K562 (cell line): ENCODE measurements at regions not wholly inside any gene's neighbourhood (a gene's known extent, or its start where the extent isn't known, plus 50 kb on each side); places are given as distances from the start of the nearest gene placed in this dataset.

Source experiments
- ATAC-seq: fragments of 200-7000 bp; cut with Tn5 transposase; 3 replicates; pipeline ENCODE4 v1.9.1; 2020; ENCODE audit warnings: moderate library complexity
- BruUV-seq: library from RNA; stranded (reverse); fragments of 400-500 nt; replicated peaks from 2 replicates; lab custom pipeline; 2021; lab: Mats Ljungman, UMichigan
- CTCF ChIA-PET: fragments of 300-600 bp; formaldehyde crosslinking; extraction: SDS; loops from one replicate; lab custom pipeline; 2021; ENCODE audit warnings: low intra/inter-chr PET ratio; lab: Yijun Ruan, JAX
- POLR2A ChIA-PET: fragments of 300-600, 350-650 bp; sonication (Branson Sonifier 250); formaldehyde crosslinking; extraction: SDS; loops from one replicate; lab custom pipeline; 2021; ENCODE audit warnings: antibody characterized with exemption, inconsistent platforms; lab: Yijun Ruan, JAX
- DNase-seq, 4 experiments: peaks; one replicate each; pipeline versions ENCODE4 v3.0.0 to v3.0.0-alpha.2; 2011 to 2018; ENCODE audit warnings: low spot score in 3 of 4, mixed read lengths in 3 of 4; ENCODE audit errors: extremely low read depth in 1 of 4
- FAIRE-seq: peaks from 2 replicates; lab custom pipeline; 2011; peaks lifted over from hg19 to GRCh38; lab: Jason Lieb, UNC
- H2AFZ ChIP-seq: 2 replicates; pipeline ENCODE4 v1.6.0; 2011; ENCODE audit warnings: low read depth, low read length, control low read depth, inconsistent platforms
- H3K27ac ChIP-seq: fragments of 200-600 bp; 3 replicates; pipeline ENCODE4 v1.8.0; 2011; ENCODE audit warnings: low read depth, mild to moderate bottlenecking, control low read depth, inconsistent platforms, low read length, moderate library complexity, mixed read lengths; ENCODE audit errors: extremely low read depth
- H3K27me3 ChIP-seq, 2 experiments: fragments of 300-600 bp in 1 of 2; 2 replicates in 1 of 2; 3 replicates in 1 of 2; pipeline versions ENCODE4 v1.6.0 to v1.8.0; 2011; ENCODE audit warnings: inconsistent platforms in 2 of 2, low read length in 2 of 2, mild to moderate bottlenecking in 1 of 2, mixed read lengths in 1 of 2, moderate library complexity in 1 of 2; ENCODE audit not compliant: control insufficient read depth in 2 of 2, insufficient read depth in 2 of 2
- H3K36me3 ChIP-seq: fragments of 300-600 bp; 3 replicates; pipeline ENCODE4 v1.8.0; 2011; ENCODE audit warnings: mild to moderate bottlenecking, low read length, inconsistent platforms; ENCODE audit not compliant: control insufficient read depth, insufficient read depth
- H3K4me1 ChIP-seq, 2 experiments: fragments of 200-600 bp in 1 of 2; replicated peaks in 1 of 2; 2 replicates in 1 of 2; 3 replicates in 1 of 2; pipeline versions ENCODE4 v1.5.1 to v1.8.0; 2011; ENCODE audit warnings: inconsistent platforms in 2 of 2, low read length in 2 of 2, mild to moderate bottlenecking in 1 of 2, mixed read lengths in 1 of 2, moderate library complexity in 1 of 2; ENCODE audit not compliant: control insufficient read depth in 2 of 2, insufficient read depth in 2 of 2
- H3K4me2 ChIP-seq: 2 replicates; pipeline ENCODE4 v1.6.1; 2011; ENCODE audit warnings: low read length, control low read depth, inconsistent platforms, mixed read lengths; ENCODE audit not compliant: insufficient read depth
- H3K4me3 ChIP-seq: fragments of 200-600 bp; sonication (generic), shearing (Covaris generic); 2 replicates; pipeline ENCODE4 v1.5.1; 2016; ENCODE audit warnings: control low read depth, inconsistent platforms
- H3K79me2 ChIP-seq: fragments of 200-600 bp; 3 replicates; pipeline ENCODE4 v1.8.0; 2011; ENCODE audit warnings: low read length, inconsistent platforms; ENCODE audit not compliant: control insufficient read depth, insufficient read depth
- H3K9ac ChIP-seq, 2 experiments: 2 replicates each; pipeline versions ENCODE4 v1.6.0 to v1.6.1; 2011; ENCODE audit warnings: low read depth in 2 of 2, low read length in 2 of 2, control low read depth in 1 of 2, inconsistent platforms in 1 of 2, mild to moderate bottlenecking in 1 of 2, mixed read lengths in 1 of 2; ENCODE audit not compliant: insufficient read depth in 1 of 2
- H3K9me1 ChIP-seq: one replicate; pipeline ENCODE4 v1.6.0; 2011; ENCODE audit warnings: inconsistent platforms, mild to moderate bottlenecking, low read length, moderate library complexity; ENCODE audit not compliant: control insufficient read depth, insufficient read depth
- H3K9me3 ChIP-seq: replicated peaks from 2 replicates; pipeline ENCODE4 v1.5.1; 2011; ENCODE audit warnings: low read depth, low read length, inconsistent platforms; ENCODE audit not compliant: control insufficient read depth, insufficient read depth
- H4K20me1 ChIP-seq: replicated peaks from 2 replicates; pipeline ENCODE4 v1.6.1; 2011; ENCODE audit warnings: low read length, inconsistent platforms, mixed read lengths; ENCODE audit not compliant: control insufficient read depth, insufficient read depth
- CC2D1A ChIP-seq: fragments of 450-650 bp; IDR thresholded peaks from 2 replicates; pipeline ENCODE4 v1.6.1; 2017; ENCODE audit warnings: mild to moderate bottlenecking
- CHAMP1 ChIP-seq: fragments of 450-650 bp; IDR thresholded peaks from 2 replicates; pipeline ENCODE4 v1.6.1; 2016; ENCODE audit warnings: mild to moderate bottlenecking
- PTTG1 ChIP-seq: fragments of 450-650 bp; IDR thresholded peaks from 2 replicates; pipeline ENCODE4 v1.6.1; 2016; ENCODE audit warnings: low read depth, mild to moderate bottlenecking, missing genetic modification characterization, missing compliant biosample characterization
- RREB1 ChIP-seq: fragments of 250-450 bp; sonication (Bioruptor Pico); IDR thresholded peaks from 2 replicates; pipeline ENCODE4 v1.4.0; 2020
- ZBTB33 ChIP-seq: sonication (generic); formaldehyde crosslinking; IDR thresholded peaks from 2 replicates; pipeline ENCODE4 v1.8.1; 2023; ENCODE audit warnings: mild to moderate bottlenecking, missing genetic modification reagents
- ZNF384 ChIP-seq: IDR thresholded peaks from 2 replicates; pipeline ENCODE4 v1.6.1; 2012; ENCODE audit warnings: low read depth, low read length, improper control_type of control experiment
- WGBS: fragments of 100-300 bp; shearing (Covaris generic); methylation state at CpG from one replicate; pipeline ENCODE4 v1.1.6; 2016; ENCODE audit warnings: low coverage, mixed read lengths; ENCODE audit not compliant: insufficient coverage; ENCODE audit errors: missing lambda C conversion rate; 5-methylcytosine and 5-hydroxymethylcytosine counted together
- in situ Hi-C: fragments of 300-500 bp; cut with MboI; formaldehyde crosslinking; loops from 4 replicates; pipeline ENCODE4 v1.15.0; 2018; ENCODE audit warnings: inconsistent platforms, mixed read lengths
- intact Hi-C: fragments of 100-400 bp; cut with micrococcal nuclease; formaldehyde crosslinking; loops from 2 replicates; pipeline ENCODE4 v1.14.2; 2022

GRCh38 chr7:7104971-7105370 is 77.4 kb upstream of the C1GALT1 start (continued):
- no peak for TF ChIP-seq RREB1 (CRISPR knock-in tag)

- Histone ChIP-seq H3K9ac (peak overlapping the region in 1 of 2 experiments; percentile 61; a peak in 2 of 4 replicates), H3K27ac (peak overlapping the region; percentile 72), H3K4me3 (no peak overlapping the region), H3K9me3 (no peaks in the 10 kb centered on the region; the same call in 1 of the 2 replicates), H3K9me1 (no peaks in the 10 kb centered on the region), H4K20me1 (no peaks in the 10 kb centered on the region), H2AFZ (peak overlapping the region; percentile 95), H3K27me3 (no peaks in the 10 kb centered on the region), H3K79me2 (peaks cover 7% of the 10 kb centered on the region; the same call in 2 of the 3 replicates), H3K4me1 (peaks cover 14 to 19% of the 10 kb centered on the region in 2 experiments; a peak in 4 of 5 replicates), H3K4me2 (peak overlapping the region; percentile 71), H3K36me3 (no peaks in the 10 kb centered on the region; the same call in 2 of the 3 replicates)
- no peak for ATAC-seq
- in situ Hi-C loops (loop anchor here (10.0 kb wide), 1 partner anchor 1189 kb away; no protein-coding TSS in a partner anchor), intact Hi-C loops (loop anchor here (2.0 to 10.0 kb wide), 3 partner anchors 189 to 1191 kb away; no protein-coding TSS in a partner anchor)
- ChIA-PET POLR2A (interaction anchor here (0.8 to 1.7 kb wide), 7 partner anchors 9 to 1190 kb away, joined by 3 to 11 read pairs (median 4); partner anchors contain the start of gene C1GALT1), CTCF (interaction anchor here (0.6 kb wide), 1 partner anchor 781 kb away, joined by 3 read pairs; no protein-coding TSS in a partner anchor)
- no peak for FAIRE-seq
- DNase-seq: no peak
- no TSS peak for BruUV-seq
- WGBS: 54% methylated on average over 4 of the region's 4 CpGs
- TF ChIP-seq CHAMP1 (0 out of 2 replicates have a peak, but pooled peaks have one; percentile 35), CC2D1A (no peak), PTTG1 (tag) (no peak), ZBTB33 (CRISPR knock-in tag) (no peak), ZNF384 (peak; percentile 71)
Observed at GRCh38 chr7:7105800-7106582, 76.4 kb upstream of the C1GALT1 start.
